ENCODE measurements at regions not wholly inside any gene's neighbourhood (a gene's known extent, or its start where the extent isn't known, plus 50 kb on each side); places are given as distances from the start of the nearest gene placed in this dataset.

DNA sequence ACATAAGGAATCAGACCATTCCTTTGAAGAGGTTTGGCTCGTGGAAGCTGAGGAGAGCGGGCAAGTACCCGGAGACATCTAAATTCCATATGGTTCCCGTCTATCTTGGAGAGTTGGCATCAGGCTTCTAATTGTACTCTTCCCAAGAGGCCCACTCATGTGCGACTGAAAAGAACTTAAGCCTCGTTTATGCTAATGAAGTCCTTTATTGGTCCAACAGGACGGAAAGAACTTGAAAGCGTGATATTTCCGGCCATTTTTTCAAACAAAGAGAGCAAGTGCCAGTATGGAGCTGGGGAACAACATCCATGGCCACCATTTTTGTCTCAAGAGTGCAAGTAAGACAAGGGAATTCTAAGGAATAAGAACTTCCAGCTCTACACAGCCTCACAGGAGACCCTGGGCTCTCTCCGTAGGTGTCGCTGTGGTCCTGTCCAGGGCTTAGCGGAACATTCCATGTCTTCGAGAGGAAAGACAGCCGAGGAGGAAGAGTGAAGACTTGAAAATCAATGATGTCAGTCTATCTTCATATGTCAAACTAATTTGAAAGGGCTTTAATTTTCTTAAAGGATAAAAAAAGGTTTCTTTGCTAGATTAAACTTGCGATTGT is 566.0 kb upstream of the PSMD7 start:
- TF ChIP-seq CTCF (IDR thresholded peaks at IDR 0.05; ENCODE audit: poor library complexity) (no peak), EZH2phosphoT487 (IDR thresholded peaks at IDR 0.05; ENCODE audit: low read depth, severe bottlenecking, unreplicated experiment) (no peak), EZH2 (IDR thresholded peaks at IDR 0.05; ENCODE audit: borderline replicate concordance) (no peak)
